SK-N-MC (cell line): ENCODE measurements at regions not wholly inside any gene's neighbourhood (a gene's known extent, or its start where the extent isn't known, plus 50 kb on each side); places are given as distances from the start of the nearest gene placed in this dataset.

Experiments
- DNase-seq: peaks from one replicate; pipeline ENCODE4 v3.0.0-alpha.2; 2011; ENCODE audit warnings: low read depth, low spot score
- H3K27ac ChIP-seq: fragments of 200-600 bp; sonication (generic); 2 replicates; pipeline ENCODE4 v1.5.1; 2016; ENCODE audit warnings: mixed run types
- H3K36me3 ChIP-seq: fragments of 200-600 bp; sonication (generic); 2 replicates; pipeline ENCODE4 v1.6.1; 2017; ENCODE audit warnings: antibody characterized with exemption, low read length, mixed read lengths; ENCODE audit not compliant: insufficient read depth
- H3K4me3 ChIP-seq: fragments of 200-600 bp; sonication (generic); 2 replicates; pipeline ENCODE4 v1.5.1; 2016
- H3K9ac ChIP-seq: fragments of 200-600 bp; sonication (generic); 2 replicates; pipeline ENCODE4 v1.8.0; 2017; ENCODE audit warnings: mixed run types, mixed read lengths; ENCODE audit not compliant: insufficient read length
- H3K9me3 ChIP-seq: fragments of 200-600 bp; sonication (generic); 2 replicates; pipeline ENCODE4 v1.6.1; 2017; ENCODE audit warnings: low read depth, mild to moderate bottlenecking, antibody characterized with exemption, low read length, moderate library complexity, mixed read lengths
- EZH2 ChIP-seq: fragments of 200-600 bp; sonication (generic); IDR thresholded peaks from one replicate; pipeline ENCODE4 v1.6.1; 2017; ENCODE audit warnings: antibody characterized with exemption
- FOXP2 ChIP-seq: optimal IDR thresholded peaks from 2 replicates; pipeline ENCODE3; 2011; ENCODE audit warnings: mild to moderate bottlenecking, moderate library complexity; ENCODE audit not compliant: insufficient read depth; ENCODE audit errors: extremely low read length, control extremely low read depth
- POLR2AphosphoS5 ChIP-seq: IDR thresholded peaks from 2 replicates; pipeline ENCODE4 v1.6.1; 2012; ENCODE audit warnings: mild to moderate bottlenecking, low read depth, low read length, borderline replicate concordance

- DNase-seq, result no peak
Observed at GRCh38 chr6:135759831-135760230, 91.7 kb upstream of the PDE7B start.

GRCh38 chr6:135774006-135774405 lies 77.5 kb upstream of the PDE7B start:
- no peak for DNase-seq
- Histone ChIP-seq H3K36me3 (no peaks in the 10 kb centered on the region), H3K9me3 (no peaks in the 10 kb centered on the region), H3K9ac (no peak overlapping the region), H3K27ac (no peak overlapping the region), H3K4me3 (no peak overlapping the region)
- TF ChIP-seq EZH2, result no peak
- no peak for TF ChIP-seq POLR2AphosphoS5
- TF ChIP-seq FOXP2, result no peak

More at GRCh38 chr6:135759831-135760230, 91.7 kb upstream of the PDE7B start:
- no peak overlapping the region for H3K4me3 ChIP-seq
- H3K27ac ChIP-seq, result no peak overlapping the region
- no peaks in the 10 kb centered on the region for H3K9me3 ChIP-seq
- H3K36me3 ChIP-seq, result no peaks in the 10 kb centered on the region
- TF ChIP-seq FOXP2, result no peak
- no peak for TF ChIP-seq POLR2AphosphoS5
- no peak for TF ChIP-seq EZH2
- no peak overlapping the region for H3K9ac ChIP-seq

GRCh38 chr6:135779213-135779612 lies 72.3 kb upstream of the PDE7B start:
- DNase-seq, result no peak
- Histone ChIP-seq H3K36me3 (no peaks in the 10 kb centered on the region), H3K9ac (no peak overlapping the region), H3K9me3 (no peaks in the 10 kb centered on the region), H3K4me3 (no peak overlapping the region), H3K27ac (no peak overlapping the region)
- TF ChIP-seq POLR2AphosphoS5, result no peak
- TF ChIP-seq EZH2, result no peak
- no peak for TF ChIP-seq FOXP2

- TF ChIP-seq FOXP2, result no peak
- TF ChIP-seq POLR2AphosphoS5, result no peak
- no peak for TF ChIP-seq EZH2
- H3K36me3 ChIP-seq, result no peaks in the 10 kb centered on the region
- no peak for DNase-seq
- no peak overlapping the region for H3K27ac ChIP-seq
- H3K4me3 ChIP-seq, result no peak overlapping the region
- H3K9me3 ChIP-seq, result no peaks in the 10 kb centered on the region
- H3K9ac ChIP-seq, result no peak overlapping the region
Observed at GRCh38 chr6:135780326-135780725, 71.2 kb upstream of the PDE7B start.

- Histone ChIP-seq H3K9me3 (no peaks in the 10 kb centered on the region), H3K36me3 (no peaks in the 10 kb centered on the region), H3K9ac (no peak overlapping the region), H3K27ac (no peak overlapping the region), H3K4me3 (no peak overlapping the region)
- no peak for DNase-seq
- TF ChIP-seq POLR2AphosphoS5 (no peak), FOXP2 (no peak), EZH2 (no peak)
Observed at GRCh38 chr6:135782546-135782945, 69.0 kb upstream of the PDE7B start.

GRCh38 chr6:135784507-135784906 lies 67.0 kb upstream of the PDE7B start:
- Histone ChIP-seq H3K4me3 (no peak overlapping the region), H3K27ac (no peak overlapping the region), H3K9me3 (no peaks in the 10 kb centered on the region), H3K9ac (no peak overlapping the region), H3K36me3 (no peaks in the 10 kb centered on the region)
- no peak for TF ChIP-seq POLR2AphosphoS5
- TF ChIP-seq EZH2, result no peak
- TF ChIP-seq FOXP2, result no peak
- DNase-seq, result no peak

- Histone ChIP-seq H3K27ac (no peak overlapping the region), H3K9ac (no peak overlapping the region), H3K9me3 (no peaks in the 10 kb centered on the region), H3K4me3 (no peak overlapping the region), H3K36me3 (no peaks in the 10 kb centered on the region)
- TF ChIP-seq EZH2 (no peak), FOXP2 (no peak), POLR2AphosphoS5 (no peak)
- DNase-seq, result no peak
Observed at GRCh38 chr6:135789375-135790050, 62.0 kb upstream of the PDE7B start.

GRCh38 chr6:135791441-135791840 lies 60.1 kb upstream of the PDE7B start:
- no peak for DNase-seq

GRCh38 chr6:135796643-135797305 lies 54.7 kb upstream of the PDE7B start:
- no peak for DNase-seq
- no peak overlapping the region for H3K4me3 ChIP-seq

More at GRCh38 chr6:135791441-135791840, 60.1 kb upstream of the PDE7B start:
- no peak overlapping the region for H3K9ac ChIP-seq
- H3K36me3 ChIP-seq, result no peaks in the 10 kb centered on the region
- H3K9me3 ChIP-seq, result no peaks in the 10 kb centered on the region
- H3K4me3 ChIP-seq, result no peak overlapping the region
- H3K27ac ChIP-seq, result no peak overlapping the region
- TF ChIP-seq EZH2, result no peak
- TF ChIP-seq FOXP2, result no peak
- no peak for TF ChIP-seq POLR2AphosphoS5

More at GRCh38 chr6:135796643-135797305, 54.7 kb upstream of the PDE7B start:
- Histone ChIP-seq H3K36me3 (no peaks in the 10 kb centered on the region), H3K9ac (no peak overlapping the region), H3K9me3 (no peaks in the 10 kb centered on the region), H3K27ac (no peak overlapping the region)
- no peak for TF ChIP-seq POLR2AphosphoS5
- TF ChIP-seq EZH2, result no peak
- no peak for TF ChIP-seq FOXP2
